ENCODE measurements at regions not wholly inside any gene's neighbourhood (a gene's known extent, or its start where the extent isn't known, plus 50 kb on each side); places are given as distances from the start of the nearest gene placed in this dataset.
"Not testable (repeated sequence)": the region's sequence is repeated elsewhere in the genome, so short reads cannot be mapped to it uniquely, and the experiment has no call there.

DNA sequence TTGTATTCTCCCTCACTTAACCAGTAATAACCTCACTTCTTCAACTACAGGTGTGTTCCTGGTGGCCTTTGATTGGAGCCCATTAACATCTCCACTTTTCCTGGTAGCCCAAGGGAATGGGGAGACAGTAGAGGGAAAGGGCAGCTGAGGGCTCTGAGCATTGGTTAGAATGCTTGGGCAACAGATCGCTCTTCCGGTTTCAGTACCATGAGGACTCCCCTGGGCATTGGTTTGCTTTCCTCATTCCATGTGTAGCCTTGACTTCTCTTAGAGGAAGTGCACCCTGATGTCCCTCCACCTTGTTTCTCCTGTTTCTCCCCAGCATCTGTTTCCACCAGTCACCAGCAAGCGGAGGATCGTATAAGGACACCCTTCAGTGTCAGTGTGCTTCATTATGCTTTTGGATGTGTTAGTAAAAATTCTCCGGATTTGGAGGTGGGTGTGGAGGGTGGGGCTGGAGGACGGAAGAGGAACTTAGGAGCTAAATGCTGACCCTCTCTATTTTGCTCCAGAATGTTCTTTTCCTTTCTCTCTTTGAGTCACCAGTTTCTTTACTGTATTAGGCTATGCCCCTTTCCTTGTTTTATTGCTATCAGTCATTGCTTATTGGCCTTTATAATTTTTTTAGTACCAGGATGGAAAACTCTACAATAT is 50.6 kb upstream of the ZNG1B start:
- not testable (repeated sequence) for DNase-seq (ENCODE audit: low read depth)

DNA sequence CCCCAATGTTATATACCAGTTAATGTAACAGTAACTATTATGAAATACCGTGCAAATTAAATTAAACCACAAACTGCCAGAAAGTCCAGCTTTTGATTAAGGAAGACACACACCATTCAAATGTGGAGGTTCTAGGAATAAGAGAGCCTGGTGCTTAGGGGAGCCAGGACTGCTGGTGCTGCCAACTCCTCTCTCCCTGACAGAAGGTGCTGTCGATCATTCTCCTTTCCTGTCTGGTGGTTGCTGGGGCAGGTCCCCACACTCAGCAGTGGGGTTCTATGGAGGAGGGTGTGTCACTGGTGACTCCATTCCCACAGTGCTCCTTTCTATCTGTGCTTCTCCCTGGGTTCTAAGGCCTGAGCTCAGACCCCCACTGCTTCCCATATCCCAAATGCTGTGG is 57.9 kb upstream of the ZNG1B start:
- not testable (repeated sequence) for DNase-seq (ENCODE audit: low read depth)

GRCh38 chr2:113376913-113377445 is 60.5 kb upstream of the ZNG1B start:
- DNase-seq (ENCODE audit: low read depth) = no peak

DNA sequence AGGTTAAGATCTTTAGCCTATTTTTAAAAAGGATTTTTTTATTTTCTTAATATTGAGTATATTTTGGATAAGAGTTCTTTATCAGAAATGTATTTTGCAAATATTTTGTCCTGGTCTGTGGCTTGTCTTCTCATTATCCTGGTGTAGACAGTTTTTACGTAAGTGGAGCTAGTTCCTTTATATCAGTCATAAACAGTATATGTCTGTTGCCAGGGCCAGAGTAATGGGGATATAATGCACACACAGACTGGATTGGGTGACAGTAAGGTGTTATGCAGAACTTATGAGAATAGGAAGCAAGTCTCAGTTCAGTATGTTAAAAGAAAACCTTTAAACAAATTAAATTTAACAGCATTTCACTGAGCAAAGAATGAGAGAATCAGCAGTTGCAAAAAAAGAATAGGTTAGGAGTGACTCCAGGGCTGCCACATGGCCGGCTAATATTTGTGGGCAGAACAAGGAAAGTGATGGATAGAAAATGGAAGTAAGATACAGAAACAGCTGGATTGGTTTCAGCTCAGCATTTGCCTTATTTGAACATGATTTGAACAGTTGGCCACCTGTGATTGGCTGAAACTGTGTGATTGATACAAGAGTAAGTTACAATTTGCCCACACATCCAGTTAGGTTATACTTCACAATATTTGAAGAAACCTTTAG is 61.1 kb upstream of the ZNG1B start:
- no peak for DNase-seq (ENCODE audit: low read depth)

DNA sequence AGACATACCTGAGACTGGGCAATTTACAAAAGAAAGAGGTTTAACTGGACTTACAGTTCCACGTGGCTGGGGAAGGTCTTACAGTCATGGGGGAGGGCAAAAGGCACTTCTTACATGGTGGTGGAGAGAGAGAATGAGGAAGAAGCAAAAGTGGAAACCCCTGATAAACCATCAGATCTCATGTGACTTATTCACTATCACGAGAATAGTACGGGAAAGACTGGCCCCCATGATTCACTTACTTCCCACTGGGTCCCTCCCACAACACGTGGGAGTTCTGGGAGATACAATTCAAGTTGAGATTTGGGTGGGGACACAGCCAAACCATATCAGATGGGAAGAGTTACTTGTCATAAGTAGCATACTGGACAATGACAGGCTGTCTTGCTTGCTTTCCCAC is 62.6 kb upstream of the ZNG1B start:
- not testable (repeated sequence) for DNase-seq (ENCODE audit: low read depth)

GRCh38 chr2:113372258-113372834 is 65.1 kb upstream of the ZNG1B start:
- DNase-seq (ENCODE audit: low read depth) = not testable (repeated sequence)

- DNase-seq (ENCODE audit: low read depth) = peak; percentile 50
These were observed 66.9 kb upstream of the ZNG1B start for GRCh38 chr2:113370478-113371091.

- DNase-seq (ENCODE audit: low read depth) = no peak
These were observed 67.5 kb upstream of the ZNG1B start for GRCh38 chr2:113370030-113370429.

GRCh38 chr2:113368581-113368980 is 68.9 kb upstream of the ZNG1B start:
- not testable (repeated sequence) for DNase-seq (ENCODE audit: low read depth)

GRCh38 chr2:113366821-113367220 is 70.7 kb upstream of the ZNG1B start:
- not testable (repeated sequence) for DNase-seq (ENCODE audit: low read depth)

DNA sequence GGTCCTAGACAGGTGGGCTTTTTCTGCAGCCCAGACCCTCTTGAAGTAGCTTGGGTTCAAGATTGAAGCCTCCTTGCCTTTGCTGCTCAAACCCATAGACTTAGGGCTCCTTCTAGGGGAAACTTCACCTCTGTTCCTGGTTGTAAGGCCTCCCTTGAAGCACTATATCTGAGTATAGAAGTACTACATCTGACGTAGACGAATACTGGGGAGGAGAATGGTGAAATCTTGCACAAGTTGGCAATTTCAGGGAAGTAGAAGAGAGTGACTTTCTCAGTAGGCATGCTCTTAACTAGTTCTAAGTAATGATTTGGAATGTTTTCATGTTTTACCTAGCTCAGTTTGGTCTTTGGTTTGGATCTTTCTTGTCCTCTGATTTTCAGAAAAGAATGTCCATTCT is 71.7 kb upstream of the ZNG1B start:
- not testable (repeated sequence) for DNase-seq (ENCODE audit: low read depth)

GRCh38 chr2:113365290-113365689 is 72.2 kb upstream of the ZNG1B start:
- not testable (repeated sequence) for DNase-seq (ENCODE audit: low read depth)

DNA sequence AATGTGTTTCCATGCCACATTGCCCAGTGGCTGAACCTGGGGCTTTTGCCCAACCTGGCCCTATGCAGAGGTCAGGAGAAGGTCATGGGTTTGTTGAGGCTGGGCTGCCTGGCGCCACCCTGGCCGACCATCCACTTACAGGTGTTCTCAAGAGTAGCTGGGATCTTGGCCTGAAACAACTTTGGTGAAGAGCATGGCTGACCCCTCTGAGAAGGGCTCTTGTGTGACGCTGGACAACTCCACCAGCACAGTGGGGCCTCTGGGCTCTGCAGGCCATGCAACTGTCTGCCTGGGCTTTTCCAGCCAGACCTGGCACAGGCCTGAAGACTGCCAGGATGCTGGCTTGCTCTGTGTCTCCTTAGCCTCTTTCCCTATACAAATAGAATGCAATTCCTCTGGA is 76.4 kb upstream of the ZNG1B start:
- no peak for DNase-seq (ENCODE audit: low read depth)

DNA sequence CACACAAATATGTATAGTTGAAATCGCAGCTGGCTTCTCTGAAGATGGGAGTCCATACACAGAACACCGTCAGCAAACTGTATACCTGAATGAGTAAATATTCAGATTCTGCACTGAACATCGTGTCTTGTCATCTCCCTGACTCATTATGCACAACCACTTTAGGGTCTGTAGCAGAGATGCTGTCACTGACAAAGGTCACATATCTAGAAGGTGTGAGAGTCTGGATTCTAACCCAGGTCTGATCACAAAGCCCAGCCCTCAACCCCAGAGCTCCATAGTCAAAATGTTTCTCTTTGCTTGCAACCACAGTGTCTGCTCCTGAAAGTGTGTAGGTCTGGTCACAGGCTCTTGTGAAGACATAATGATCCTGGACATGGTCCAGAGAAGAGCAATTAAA is 78.3 kb upstream of the PAX8 start:
- DNase-seq (ENCODE audit: low read depth) = no peak

DNA sequence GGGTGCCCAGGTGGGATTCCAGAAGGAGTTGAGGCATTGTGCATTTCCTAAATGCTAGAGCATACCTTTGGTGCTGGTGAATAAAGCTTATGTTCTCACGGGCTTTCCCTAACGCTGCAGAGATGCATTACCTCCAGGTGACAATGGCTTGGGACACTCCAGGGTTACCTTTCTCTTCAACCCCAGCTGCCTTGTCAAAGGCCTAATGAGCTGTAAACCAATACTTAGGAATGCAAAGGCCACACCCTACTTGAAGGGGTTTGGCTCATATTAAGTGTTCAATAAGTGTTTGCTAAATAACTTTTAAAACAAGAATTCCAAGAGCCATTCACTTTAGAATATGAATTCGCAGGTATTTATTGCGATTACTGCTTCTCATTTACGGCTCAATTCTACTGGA is 77.6 kb upstream of the PAX8 start:
- not testable (repeated sequence) for DNase-seq (ENCODE audit: low read depth)

GRCh38 chr2:113355339-113356015 is 76.8 kb upstream of the PAX8 start:
- DNase-seq (ENCODE audit: low read depth) = not testable (repeated sequence)

GRCh38 chr2:113351375-113352355 is 72.9 kb upstream of the PAX8 start:
- no peak for DNase-seq (ENCODE audit: low read depth)

DNA sequence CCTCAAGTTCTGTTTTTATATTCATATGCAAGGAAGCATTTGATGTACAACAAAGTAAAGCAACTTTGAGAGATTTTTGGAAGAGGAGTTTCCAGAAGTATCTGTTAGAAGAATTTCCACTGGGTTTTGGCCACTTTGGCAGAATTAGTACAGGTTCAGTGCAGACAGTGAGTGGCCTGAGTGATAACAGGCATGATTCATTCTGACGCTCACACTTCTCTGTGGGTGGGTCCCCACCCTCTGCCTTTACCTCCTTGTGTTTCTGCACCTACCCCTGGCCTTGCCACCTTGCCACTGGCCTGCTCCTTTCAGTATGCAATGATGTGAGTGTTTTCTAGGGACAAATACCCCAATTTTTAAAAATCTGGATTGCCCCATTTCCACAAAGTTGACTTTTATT is 65.1 kb upstream of the PAX8 start:
- DNase-seq (ENCODE audit: low read depth) = not testable (repeated sequence)

GRCh38 chr2:113342650-113343049 is 63.9 kb upstream of the PAX8 start:
- no peak for DNase-seq (ENCODE audit: low read depth)

DNA sequence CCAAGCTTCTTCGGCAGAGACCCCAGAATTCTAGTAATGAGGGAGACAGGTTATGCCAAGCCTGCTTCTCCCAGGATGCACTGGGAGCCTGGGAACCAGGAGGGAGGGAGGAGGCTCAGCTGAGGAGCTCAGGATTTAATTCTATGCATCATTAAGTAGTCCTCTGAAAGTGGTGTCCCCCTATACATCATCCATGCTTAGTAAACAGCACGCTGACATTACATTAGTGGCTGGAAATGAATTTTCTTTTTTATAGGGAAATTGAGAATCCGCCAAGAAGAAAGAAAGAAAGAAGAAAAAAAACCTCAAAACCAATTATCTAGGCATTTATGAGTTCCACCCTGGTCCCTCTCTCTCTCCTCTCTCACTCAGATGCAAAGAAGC is 63.1 kb upstream of the PAX8 start:
- DNase-seq (ENCODE audit: low read depth) = not testable (repeated sequence)
